GM12878 (cell line): ENCODE measurements at regions not wholly inside any gene's neighbourhood (a gene's known extent, or its start where the extent isn't known, plus 50 kb on each side); places are given as distances from the start of the nearest gene placed in this dataset.

ENCODE experiments used
- ATAC-seq: fragments of 200-7000 bp; cut with Tn5 transposase; 3 replicates; pipeline ENCODE4 v1.9.1; 2020; ENCODE audit warnings: mild to moderate bottlenecking, moderate library complexity
- BruUV-seq: library from RNA; stranded (reverse); fragments of 400-500 nt; replicated peaks from 2 replicates; lab custom pipeline; 2021; lab: Mats Ljungman, UMichigan
- CTCF ChIA-PET: fragments of 300-600 bp; sonication (Branson Sonifier 250); formaldehyde crosslinking; extraction: SDS; loops from one replicate; lab custom pipeline; 2021; ENCODE audit warnings: inconsistent platforms; lab: Yijun Ruan, JAX
- POLR2A ChIA-PET: fragments of 350-600 bp; formaldehyde crosslinking; extraction: SDS; loops from one replicate; lab custom pipeline; 2021; ENCODE audit warnings: inconsistent platforms; lab: Charles Lee
- RAD21 ChIA-PET: fragments of 300-600 bp; sonication (Branson Sonifier 250); formaldehyde crosslinking; loops from one replicate; lab custom pipeline; 2023; ENCODE audit warnings: antibody characterized with exemption; ENCODE audit not compliant: unreplicated experiment; lab: Charles Lee
- SMC1A ChIA-PET: fragments of 300-600 bp; sonication (Branson Sonifier 250); formaldehyde crosslinking; loops from one replicate; lab custom pipeline; 2023; ENCODE audit not compliant: unreplicated experiment, uncharacterized antibody; lab: Charles Lee
- DNase-seq: peaks from one replicate; pipeline ENCODE4 v3.0.0-alpha.2; 2011; ENCODE audit warnings: low read depth, low spot score
- FAIRE-seq: peaks from 3 replicates; lab custom pipeline; 2011; peaks lifted over from hg19 to GRCh38; lab: Jason Lieb, UNC
- H2AFZ ChIP-seq: 2 replicates; pipeline ENCODE4 v1.6.0; 2011; ENCODE audit warnings: low read depth, low read length, control low read depth; ENCODE audit not compliant: control insufficient read depth
- H3K27ac ChIP-seq: 2 replicates; pipeline ENCODE4 v1.5.1; 2011; ENCODE audit warnings: control low read depth; ENCODE audit not compliant: control insufficient read depth, insufficient read depth
- H3K27me3 ChIP-seq, 2 experiments: replicated peaks in 1 of 2; 2 replicates each; pipeline versions ENCODE4 v1.6.0 to v1.6.1; 2011; ENCODE audit warnings: low read length in 1 of 2; ENCODE audit not compliant: control insufficient read depth in 2 of 2, insufficient read depth in 2 of 2
- H3K36me3 ChIP-seq, 2 experiments: 2 replicates each; pipeline ENCODE4 v1.5.1; 2011; ENCODE audit warnings: low read length in 1 of 2; ENCODE audit not compliant: control insufficient read depth in 2 of 2, insufficient read depth in 2 of 2
- H3K4me1 ChIP-seq: 2 replicates; pipeline ENCODE4 v1.6.1; 2011; ENCODE audit warnings: mild to moderate bottlenecking, low read length, moderate library complexity, mixed read lengths; ENCODE audit not compliant: control insufficient read depth, insufficient read depth
- H3K4me2 ChIP-seq: 2 replicates; pipeline ENCODE4 v1.6.0; 2011; ENCODE audit warnings: control low read depth; ENCODE audit not compliant: control insufficient read depth, insufficient read depth
- H3K4me3 ChIP-seq: fragments of 200-600 bp; sonication (generic); 2 replicates; pipeline ENCODE4 v1.5.1; 2016
- H3K79me2 ChIP-seq: 2 replicates; pipeline ENCODE4 v1.6.0; 2011; ENCODE audit warnings: low read length; ENCODE audit not compliant: control insufficient read depth, insufficient read depth
- H3K9ac ChIP-seq: 2 replicates; pipeline ENCODE4 v1.8.0; 2011; ENCODE audit warnings: low read length, control low read depth, mixed read lengths; ENCODE audit not compliant: control insufficient read depth, insufficient read depth
- H3K9me3 ChIP-seq: replicated peaks from 3 replicates; pipeline ENCODE4 v1.5.1; 2011; ENCODE audit warnings: mild to moderate bottlenecking, low read length; ENCODE audit not compliant: control insufficient read depth, insufficient read depth
- H4K20me1 ChIP-seq: 2 replicates; pipeline ENCODE4 v1.6.0; 2011; ENCODE audit not compliant: control insufficient read depth, insufficient read depth
- BMI1 ChIP-seq: fragments of 450-650 bp; IDR thresholded peaks from 2 replicates; pipeline ENCODE4 v1.6.1; 2016; ENCODE audit warnings: mild to moderate bottlenecking, moderate library complexity, borderline replicate concordance
- CREB1 ChIP-seq: IDR thresholded peaks from 2 replicates; pipeline ENCODE4 v1.6.1; 2012; ENCODE audit warnings: low read depth, mild to moderate bottlenecking, inconsistent platforms
- CUX1 ChIP-seq: IDR thresholded peaks from 2 replicates; pipeline ENCODE4 v1.6.1; 2012; ENCODE audit warnings: improper control_type of control experiment, low read depth, low read length; ENCODE audit not compliant: insufficient replicate concordance
- EZH2 ChIP-seq: IDR thresholded peaks from 2 replicates; pipeline ENCODE4 v1.6.1; 2012; ENCODE audit warnings: low read depth, mild to moderate bottlenecking, control low read depth, inconsistent platforms, low read length, borderline replicate concordance; ENCODE audit not compliant: control insufficient read depth
- MAX ChIP-seq: IDR thresholded peaks from 2 replicates; pipeline ENCODE4 v1.6.1; 2012; ENCODE audit warnings: low read depth, low read length, improper control_type of control experiment
- TBL1XR1 ChIP-seq: IDR thresholded peaks from 2 replicates; pipeline ENCODE4 v1.6.1; 2012; ENCODE audit warnings: low read depth, low read length, improper control_type of control experiment
- WGBS: methylation state at CpG from one replicate; pipeline ENCODE4 v1.1.6; 2016; ENCODE audit warnings: low lambda C conversion rate; ENCODE audit not compliant: insufficient replicate concordance, insufficient coverage; ENCODE audit errors: missing lambda C conversion rate; 5-methylcytosine and 5-hydroxymethylcytosine counted together
- in situ Hi-C: fragments of 300-500 bp; cut with MboI; formaldehyde crosslinking; loops from 9 replicates; pipeline ENCODE4 v1.14.3; 2018; ENCODE audit warnings: mixed read lengths
- intact Hi-C: fragments of 100-400 bp; cut with micrococcal nuclease; formaldehyde crosslinking; loops from one replicate; pipeline ENCODE4 v1.14.2; 2022; ENCODE audit not compliant: unreplicated experiment
- TF ChIP-seq, protein P1 (sequence below): fragments of 150-350 bp; IDR thresholded peaks from 2 replicates; pipeline ENCODE4 v1.6.1; 2014; ENCODE audit warnings: mild to moderate bottlenecking, low read depth, low read length

- FAIRE-seq (no peak), ATAC-seq (no peak), DNase-seq (no peak)
- Histone ChIP-seq H3K36me3 (no peaks in the 10 kb centered on the region), H3K9me3 (no peaks in the 10 kb centered on the region), H3K4me2 (no peak overlapping the region), H3K4me1 (no peaks in the 10 kb centered on the region), H3K79me2 (no peaks in the 10 kb centered on the region), H4K20me1 (no peaks in the 10 kb centered on the region), H3K27ac (no peak overlapping the region), H3K4me3 (no peak overlapping the region), H2AFZ (no peak overlapping the region), H3K27me3 (no peaks in the 10 kb centered on the region), H3K9ac (no peak overlapping the region)
- WGBS = 1% methylated on average over 3 of the region's 3 CpGs
- ChIA-PET RAD21 (interaction anchor here (1.1 kb wide), 1 partner anchor 431 kb away, joined by 3 read pairs; no protein-coding TSS in a partner anchor), SMC1A (interaction anchor here (0.7 to 0.8 kb wide), 3 partner anchors 31 to 431 kb away, joined by 3 to 4 read pairs (median 3); no protein-coding TSS in a partner anchor), POLR2A (no interaction called here), CTCF (interaction anchor here (0.8 kb wide), 1 partner anchor 28 kb away, joined by 6 read pairs; no protein-coding TSS in a partner anchor)
- in situ Hi-C loops (no loop called here), intact Hi-C loops (no loop called here)
- BruUV-seq = no TSS peak
- TF ChIP-seq BMI1 (no peak), EZH2 (no peak), CUX1 (no peak), TBL1XR1 (no peak), MAX (no peak), CREB1 (no peak)
- TF ChIP-seq, protein P1, sequence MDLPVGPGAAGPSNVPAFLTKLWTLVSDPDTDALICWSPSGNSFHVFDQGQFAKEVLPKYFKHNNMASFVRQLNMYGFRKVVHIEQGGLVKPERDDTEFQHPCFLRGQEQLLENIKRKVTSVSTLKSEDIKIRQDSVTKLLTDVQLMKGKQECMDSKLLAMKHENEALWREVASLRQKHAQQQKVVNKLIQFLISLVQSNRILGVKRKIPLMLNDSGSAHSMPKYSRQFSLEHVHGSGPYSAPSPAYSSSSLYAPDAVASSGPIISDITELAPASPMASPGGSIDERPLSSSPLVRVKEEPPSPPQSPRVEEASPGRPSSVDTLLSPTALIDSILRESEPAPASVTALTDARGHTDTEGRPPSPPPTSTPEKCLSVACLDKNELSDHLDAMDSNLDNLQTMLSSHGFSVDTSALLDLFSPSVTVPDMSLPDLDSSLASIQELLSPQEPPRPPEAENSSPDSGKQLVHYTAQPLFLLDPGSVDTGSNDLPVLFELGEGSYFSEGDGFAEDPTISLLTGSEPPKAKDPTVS = no peak
Measured at GRCh38 chr10:53382543-53382942, 610.0 kb upstream of the MBL2 start.
